HG03469 (cell line): ENCODE measurements at regions not wholly inside any gene's neighbourhood (a gene's known extent, or its start where the extent isn't known, plus 50 kb on each side); places are given as distances from the start of the nearest gene placed in this dataset.

ENCODE experiments used
- ATAC-seq: cut with Tn5 transposase; IDR thresholded peaks from one replicate; pipeline ENCODE4 v1.9.1; 2021; ENCODE audit warnings: mild to moderate bottlenecking, moderate library complexity, moderate number of reproducible peaks; ENCODE audit not compliant: unreplicated experiment

DNA sequence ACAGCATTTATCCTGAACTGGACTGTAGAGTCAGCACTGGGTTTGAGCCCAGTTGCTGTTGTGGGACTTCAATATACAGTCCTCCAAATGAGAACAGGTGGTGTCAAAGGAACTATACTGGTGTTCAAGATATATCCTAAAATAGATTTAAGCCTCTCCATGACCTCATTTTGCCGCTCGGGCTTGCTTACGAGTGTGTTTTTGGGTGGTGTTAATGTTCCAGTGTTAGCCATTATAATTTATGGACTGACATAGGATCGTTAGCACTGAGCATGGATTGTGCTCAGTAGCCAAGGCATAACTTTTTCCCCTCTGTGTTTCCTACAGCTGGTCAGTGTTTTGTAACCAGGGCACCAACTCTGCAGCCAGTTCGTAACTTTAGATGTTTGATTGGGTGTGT is 306.6 kb downstream of the SPATA31D1 start:
- ATAC-seq = no peak

GRCh38 chr9:82299870-82300269 is 311.3 kb downstream of the SPATA31D1 start:
- ATAC-seq = no peak

- no peak for ATAC-seq
These were observed 314.5 kb downstream of the SPATA31D1 start for GRCh38 chr9:82302968-82303655.

GRCh38 chr9:82308836-82309235 is 320.3 kb downstream of the SPATA31D1 start:
- no peak for ATAC-seq

DNA sequence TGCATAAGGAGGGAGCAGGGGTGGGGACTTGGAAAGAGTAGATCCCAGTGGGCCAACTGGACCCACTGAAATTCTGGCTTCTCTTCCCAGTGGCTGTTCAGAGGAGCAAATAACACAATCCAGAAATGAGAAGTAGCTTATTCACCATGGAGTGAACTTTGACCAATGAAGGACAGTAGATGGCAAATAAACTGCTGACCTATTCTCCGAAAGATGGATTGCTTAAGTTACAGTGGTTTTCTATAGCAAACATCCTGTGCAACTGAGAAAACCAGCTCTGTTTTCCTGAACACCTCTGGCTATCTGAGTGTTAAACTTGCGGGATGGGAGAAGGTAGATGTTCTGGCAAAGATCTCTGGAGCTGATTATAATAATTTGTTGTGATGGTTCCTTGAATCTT is 325.1 kb downstream of the SPATA31D1 start:
- no peak for ATAC-seq

DNA sequence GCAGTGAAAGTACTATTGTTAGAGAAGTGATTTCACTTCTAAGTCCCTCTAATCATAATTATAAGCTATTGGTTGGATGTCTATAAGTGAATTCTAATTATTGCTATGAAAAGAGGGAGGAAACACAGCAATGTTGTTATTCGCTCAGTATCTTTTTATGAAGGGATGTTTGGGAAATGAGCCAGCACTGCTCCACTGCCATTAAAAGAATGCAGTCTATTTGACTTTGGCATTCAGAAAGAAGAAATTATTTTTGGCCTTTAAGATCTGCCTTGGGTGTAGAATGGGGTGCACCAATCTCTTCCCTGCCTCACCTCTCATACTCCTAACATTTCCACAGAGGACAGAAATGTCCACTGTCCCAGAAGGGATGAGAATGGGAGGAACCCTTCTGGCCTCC is 332.0 kb downstream of the SPATA31D1 start:
- ATAC-seq = no peak

DNA sequence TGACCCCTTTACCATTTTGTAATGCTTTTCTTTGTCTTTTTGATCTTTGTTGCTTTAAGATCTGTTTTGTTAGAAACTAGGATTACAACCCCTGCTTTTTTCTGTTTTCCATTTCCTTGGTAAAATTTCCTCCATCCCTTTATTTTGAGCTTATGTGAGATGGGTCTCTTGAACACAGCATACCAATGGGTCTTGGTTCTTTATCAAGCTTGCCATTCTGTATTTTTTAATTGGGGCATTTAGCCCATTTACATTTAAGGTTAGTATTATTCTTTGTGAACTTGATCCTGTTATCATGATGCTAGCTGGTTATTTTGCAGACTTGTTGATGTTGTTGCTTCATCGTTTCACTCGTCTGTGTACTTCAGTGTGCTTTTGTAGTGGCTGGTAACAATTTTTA is 337.3 kb downstream of the SPATA31D1 start:
- no peak for ATAC-seq

DNA sequence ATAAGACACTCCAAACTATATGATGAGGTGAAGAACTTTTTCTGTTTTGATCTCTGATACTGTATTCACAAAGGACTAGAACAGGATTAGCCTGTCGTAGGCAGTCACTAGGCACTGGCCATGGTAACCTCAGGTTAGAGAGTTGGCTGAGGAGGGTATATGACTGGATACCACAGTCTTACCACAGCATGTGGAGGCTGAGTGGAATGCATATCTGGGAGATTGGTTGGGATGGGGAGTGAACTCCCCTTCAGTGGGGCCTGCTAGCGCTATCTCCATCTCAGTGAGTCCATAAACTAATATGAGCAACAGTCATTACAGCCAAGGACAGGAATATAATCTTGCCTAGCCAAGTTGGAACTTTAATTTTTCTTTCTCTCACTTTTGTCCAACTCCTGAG is 339.1 kb downstream of the SPATA31D1 start:
- ATAC-seq = no peak

- ATAC-seq = no peak
These were observed 342.5 kb downstream of the SPATA31D1 start for GRCh38 chr9:82331079-82331478.

DNA sequence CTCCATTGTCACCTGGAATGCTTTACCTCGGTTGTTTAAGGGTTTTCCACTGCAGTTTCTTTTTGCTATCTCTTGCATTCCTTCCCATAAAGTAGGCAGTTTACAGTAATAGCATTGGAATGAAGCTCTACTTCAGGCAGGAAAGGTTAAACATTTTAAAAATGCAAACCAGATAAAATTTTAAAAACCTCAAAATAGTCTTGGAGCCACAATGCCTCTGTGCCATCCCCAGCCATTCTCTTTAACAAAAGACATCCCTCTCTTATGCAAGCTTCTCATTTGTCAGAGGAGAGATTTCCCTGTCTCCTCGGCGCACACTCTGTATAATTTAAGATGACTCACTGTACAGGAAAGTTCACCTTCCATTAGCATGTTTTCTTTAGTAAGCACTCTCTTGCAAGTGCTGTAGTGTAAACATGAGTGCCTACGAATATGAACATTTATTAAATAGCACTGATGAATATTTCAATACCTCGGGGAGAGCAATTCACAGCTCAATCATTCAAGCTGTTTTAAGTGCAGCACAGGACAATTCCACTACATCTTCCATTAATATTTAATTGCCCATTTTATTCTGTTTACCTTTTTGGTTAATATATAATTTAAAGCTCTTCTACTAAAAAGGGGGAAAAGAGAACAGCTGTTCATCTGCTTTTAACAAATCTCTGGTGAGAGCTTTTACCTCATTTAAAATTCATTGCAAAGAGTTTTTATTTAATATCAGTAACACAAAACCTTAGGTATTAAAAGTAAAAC is 343.6 kb downstream of the SPATA31D1 start:
- no peak for ATAC-seq

- ATAC-seq = no peak
These were observed 344.2 kb downstream of the SPATA31D1 start for GRCh38 chr9:82332774-82333152.

- no peak for ATAC-seq
These were observed 345.1 kb downstream of the SPATA31D1 start for GRCh38 chr9:82333671-82334070.

DNA sequence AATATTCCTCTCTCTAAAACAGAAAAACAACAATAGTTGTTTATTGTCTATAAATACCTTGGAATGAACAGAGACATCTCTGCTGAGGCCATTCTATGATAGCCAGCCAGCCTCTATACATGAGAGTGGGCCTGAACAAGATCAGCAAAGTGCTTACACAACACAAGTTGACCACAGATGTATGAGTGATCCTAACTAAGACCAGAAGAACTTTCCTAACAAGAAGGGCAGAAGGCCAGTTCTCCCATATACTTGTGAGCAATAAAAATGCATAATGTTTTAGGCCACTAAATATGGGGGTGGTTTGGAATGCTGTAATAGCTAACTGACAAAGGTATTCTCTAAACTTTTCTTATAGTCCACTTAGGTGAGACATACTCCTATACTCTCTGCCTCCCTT is 345.7 kb downstream of the SPATA31D1 start:
- ATAC-seq = no peak

GRCh38 chr9:82337351-82337750 is 348.8 kb downstream of the SPATA31D1 start:
- no peak for ATAC-seq

DNA sequence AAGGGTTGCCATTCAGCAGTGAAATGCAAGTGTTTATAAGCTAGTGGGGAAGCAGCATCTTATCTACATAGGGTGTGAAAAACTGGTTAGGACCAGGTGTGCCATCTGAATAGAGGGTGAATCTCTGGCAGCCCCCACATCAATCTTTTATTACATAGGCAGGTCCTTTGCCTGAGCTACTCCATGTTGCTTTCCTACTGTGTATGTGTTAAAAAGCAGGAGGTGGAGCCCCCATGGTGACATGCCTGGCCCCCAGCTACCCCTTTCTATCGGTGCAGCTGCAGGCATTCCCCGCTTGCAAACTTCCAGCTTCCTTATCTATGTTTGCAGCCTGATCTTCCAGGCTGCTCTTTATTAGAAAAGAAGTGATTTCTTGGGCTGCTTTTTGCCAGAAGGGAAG is 353.5 kb downstream of the SPATA31D1 start:
- ATAC-seq = no peak

DNA sequence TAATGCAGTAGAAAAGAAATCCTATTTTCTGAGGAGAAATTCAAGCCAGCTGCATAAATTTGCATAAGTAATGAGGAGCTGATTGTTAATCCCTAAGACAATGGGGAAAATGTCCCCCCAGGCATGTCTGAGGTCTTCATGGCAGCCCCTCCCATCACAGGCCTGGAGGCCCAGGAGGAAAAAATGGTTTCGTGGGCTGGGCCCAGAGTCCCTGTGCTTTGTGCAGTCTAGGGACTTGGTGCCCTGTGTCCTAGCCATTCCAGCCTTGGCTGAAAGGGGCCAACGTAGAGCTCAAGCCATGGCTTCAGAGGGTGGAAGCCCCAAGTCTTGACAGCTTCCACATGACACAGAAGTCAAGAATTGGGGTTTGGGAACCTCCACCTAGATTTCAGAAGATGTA is 357.5 kb downstream of the SPATA31D1 start:
- no peak for ATAC-seq

DNA sequence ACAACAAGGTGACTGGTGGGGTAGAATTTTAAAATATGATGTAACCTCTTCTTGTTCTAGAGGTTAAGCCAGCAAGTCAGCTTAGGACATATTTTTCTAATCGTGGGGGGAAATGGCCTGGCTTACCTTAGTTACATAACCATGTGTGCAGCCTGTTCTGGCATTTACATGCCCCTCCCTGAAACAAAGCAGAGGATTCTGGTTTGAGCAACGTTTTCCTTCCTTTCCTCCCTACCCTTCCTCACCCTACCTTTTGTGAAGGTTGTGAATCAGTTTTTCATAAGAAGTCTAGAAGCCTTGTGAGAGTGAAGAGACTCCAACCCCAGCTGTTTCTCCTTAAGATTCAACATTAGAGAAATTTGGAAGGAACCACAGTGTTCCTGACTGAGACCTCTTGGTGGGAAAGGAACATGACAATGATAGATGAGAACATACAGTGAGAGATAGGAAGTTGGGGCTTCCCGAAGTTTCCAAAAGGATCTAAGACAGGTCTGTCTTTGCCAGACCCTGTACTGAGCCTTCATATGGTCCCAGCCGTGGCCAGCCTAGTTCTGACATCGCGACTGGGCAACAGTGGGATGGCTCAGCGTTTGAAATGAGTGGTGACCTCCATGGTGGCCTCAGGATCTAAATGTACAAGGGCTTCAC is 365.2 kb downstream of the SPATA31D1 start:
- ATAC-seq = no peak

- ATAC-seq = no peak
These were observed 365.7 kb downstream of the SPATA31D1 start for GRCh38 chr9:82354279-82354659.

- ATAC-seq = no peak
These were observed 367.6 kb downstream of the SPATA31D1 start for GRCh38 chr9:82356131-82356530.

- no peak for ATAC-seq
These were observed 368.3 kb downstream of the SPATA31D1 start for GRCh38 chr9:82356871-82357270.

DNA sequence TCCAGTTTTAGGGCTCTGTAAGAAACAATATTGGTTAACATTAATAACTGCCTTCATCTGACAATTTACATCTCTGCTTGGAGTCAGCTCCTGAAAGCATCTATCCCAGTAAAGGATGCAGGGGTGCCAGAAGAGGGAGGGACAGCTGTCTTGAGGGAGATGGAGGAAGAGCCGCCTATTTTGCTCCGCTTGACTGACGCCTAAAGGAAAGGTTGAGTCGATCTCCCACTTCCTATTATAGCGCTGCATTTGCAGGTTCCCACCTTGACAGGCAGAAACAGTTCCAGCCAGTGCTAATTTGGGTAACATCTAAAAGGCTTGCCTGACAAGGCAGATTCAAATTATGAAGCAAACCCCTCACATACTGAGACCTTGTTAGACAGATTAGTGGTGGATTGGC is 374.6 kb downstream of the SPATA31D1 start:
- ATAC-seq = no peak

DNA sequence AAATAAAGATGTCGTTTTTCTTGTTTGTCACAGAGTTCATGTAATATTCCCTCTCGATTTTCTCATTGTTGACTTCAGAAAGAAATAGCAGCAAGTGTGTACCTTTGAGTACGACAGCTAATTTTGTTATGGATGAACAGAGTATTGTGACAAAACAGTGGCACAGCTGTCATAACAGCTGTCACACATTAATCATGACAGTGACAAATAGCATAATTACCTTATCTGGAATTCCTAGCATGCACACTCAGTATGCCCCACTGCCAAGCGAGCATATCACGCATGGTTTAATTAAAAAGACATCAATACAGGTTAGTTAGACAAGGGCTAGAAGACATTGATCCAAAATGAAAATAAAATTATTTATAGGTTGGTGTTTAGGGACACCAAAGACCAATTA is 375.1 kb downstream of the SPATA31D1 start:
- no peak for ATAC-seq
